ENCODE measurements at regions not wholly inside any gene's neighbourhood (a gene's known extent, or its start where the extent isn't known, plus 50 kb on each side); places are given as distances from the start of the nearest gene placed in this dataset.
A peak's percentile ranks its signal among the peaks of the same experiment; 100 is the strongest.

GRCh38 chr6:165858586-165858985, 195.5 kb upstream of the PDE10A start:
- TF ChIP-seq CTCF (IDR thresholded peaks at IDR 0.05; ENCODE audit: low read depth, low read length), result no peak

GRCh38 chr6:165855856-165856255, 192.8 kb upstream of the PDE10A start:
- TF ChIP-seq CTCF (IDR thresholded peaks at IDR 0.05; ENCODE audit: low read depth, low read length), result no peak

More at GRCh38 chr6:165858586-165858985, 195.5 kb upstream of the PDE10A start:
- H3K4me3 ChIP-seq (ENCODE audit: low read depth, low read length), result no peak overlapping the region

GRCh38 chr6:165854863-165855593, 192.0 kb upstream of the PDE10A start:
- no peak for TF ChIP-seq CTCF (IDR thresholded peaks at IDR 0.05; ENCODE audit: low read depth, low read length)
- no peak overlapping the region for H3K4me3 ChIP-seq (ENCODE audit: low read depth, low read length)

More at GRCh38 chr6:165855856-165856255, 192.8 kb upstream of the PDE10A start:
- H3K4me3 ChIP-seq (ENCODE audit: low read depth, low read length), result no peak overlapping the region

GRCh38 chr6:165854061-165854862, 191.2 kb upstream of the PDE10A start:
- no peak for TF ChIP-seq CTCF (IDR thresholded peaks at IDR 0.05; ENCODE audit: low read depth, low read length)
- H3K4me3 ChIP-seq (ENCODE audit: low read depth, low read length), result no peak overlapping the region

- TF ChIP-seq CTCF (IDR thresholded peaks at IDR 0.05; ENCODE audit: low read depth, low read length), result no peak
- H3K4me3 ChIP-seq (ENCODE audit: low read depth, low read length), result no peak overlapping the region
These were observed 189.6 kb upstream of the PDE10A start for GRCh38 chr6:165852676-165853075.

GRCh38 chr6:165850434-165851019, 187.5 kb upstream of the PDE10A start:
- TF ChIP-seq CTCF (IDR thresholded peaks at IDR 0.05; ENCODE audit: low read depth, low read length), result peak; percentile 95
- H3K4me3 ChIP-seq (ENCODE audit: low read depth, low read length), result no peak overlapping the region

Data from WI38 (cell line).